H9 (cell line): ENCODE measurements at regions not wholly inside any gene's neighbourhood (a gene's known extent, or its start where the extent isn't known, plus 50 kb on each side); places are given as distances from the start of the nearest gene placed in this dataset.

Experiments
- DNase-seq: peaks from one replicate; pipeline ENCODE4 v3.0.0-alpha.2; 2017
- H2AFZ ChIP-seq: one replicate; pipeline ENCODE4 v1.6.1; 2013; ENCODE audit warnings: mild to moderate bottlenecking, low read length, control low read depth, moderate library complexity
- H2AK5ac ChIP-seq: 2 replicates; pipeline ENCODE4 v1.6.1; 2013; ENCODE audit warnings: low read length, control low read depth, mixed read lengths; ENCODE audit not compliant: insufficient read length
- H2BK120ac ChIP-seq: one replicate; pipeline ENCODE4 v1.6.1; 2013; ENCODE audit warnings: low read depth, mild to moderate bottlenecking, low read length, control low read depth, inconsistent platforms; ENCODE audit not compliant: poor library complexity, severe bottlenecking
- H2BK12ac ChIP-seq: 2 replicates; pipeline ENCODE4 v1.6.1; 2013; ENCODE audit warnings: low read length, control low read depth, mixed read lengths, low read depth; ENCODE audit not compliant: insufficient read length
- H2BK15ac ChIP-seq: 2 replicates; pipeline ENCODE4 v1.6.1; 2013; ENCODE audit warnings: low read depth, low read length, control low read depth
- H2BK20ac ChIP-seq: one replicate; pipeline ENCODE4 v1.6.1; 2013; ENCODE audit warnings: low read depth, mild to moderate bottlenecking, low read length, control low read depth, inconsistent platforms; ENCODE audit not compliant: poor library complexity, severe bottlenecking
- H2BK5ac ChIP-seq: 2 replicates; pipeline ENCODE4 v1.6.1; 2013; ENCODE audit warnings: low read length, control low read depth, mixed read lengths; ENCODE audit not compliant: insufficient read length
- H3K14ac ChIP-seq: 2 replicates; pipeline ENCODE4 v1.6.1; 2013; ENCODE audit warnings: low read length, control low read depth; ENCODE audit not compliant: insufficient read depth
- H3K18ac ChIP-seq: 2 replicates; pipeline ENCODE4 v1.6.1; 2013; ENCODE audit warnings: low read depth, mild to moderate bottlenecking, mixed read lengths, low read length, control low read depth; ENCODE audit not compliant: insufficient read length
- H3K23ac ChIP-seq: 2 replicates; pipeline ENCODE4 v1.6.1; 2013; ENCODE audit warnings: low read length, control low read depth, mixed read lengths, low read depth; ENCODE audit not compliant: insufficient read length
- H3K23me2 ChIP-seq: 2 replicates; pipeline ENCODE4 v1.6.1; 2013; ENCODE audit warnings: low read depth, mild to moderate bottlenecking, mixed read lengths, low read length, control low read depth; ENCODE audit not compliant: insufficient read length, poor library complexity, severe bottlenecking
- H3K27ac ChIP-seq: 2 replicates; pipeline ENCODE4 v1.5.1; 2013; ENCODE audit warnings: low read length, control low read depth, mixed read lengths, low read depth; ENCODE audit not compliant: insufficient read length
- H3K27me3 ChIP-seq: 2 replicates; pipeline ENCODE4 v1.6.1; 2013; ENCODE audit warnings: low read length, control low read depth, inconsistent platforms; ENCODE audit not compliant: insufficient read depth
- H3K4ac ChIP-seq: 2 replicates; pipeline ENCODE4 v1.6.1; 2013; ENCODE audit warnings: low read depth, mild to moderate bottlenecking, control low read depth, inconsistent platforms, low read length, moderate library complexity
- H3K4me1 ChIP-seq: 2 replicates; pipeline ENCODE4 v1.6.1; 2013; ENCODE audit warnings: low read length, control low read depth, inconsistent platforms; ENCODE audit not compliant: insufficient read depth
- H3K4me2 ChIP-seq: 2 replicates; pipeline ENCODE4 v1.6.1; 2013; ENCODE audit warnings: low read length, control low read depth, mixed read lengths; ENCODE audit not compliant: insufficient read length, insufficient read depth
- H3K56ac ChIP-seq: 2 replicates; pipeline ENCODE4 v1.6.1; 2013; ENCODE audit warnings: low read depth, mild to moderate bottlenecking, mixed read lengths, low read length, control low read depth; ENCODE audit not compliant: insufficient read length
- H3K79me1 ChIP-seq: 2 replicates; pipeline ENCODE4 v1.6.1; 2013; ENCODE audit warnings: low read depth, mild to moderate bottlenecking, moderate library complexity, low read length, control low read depth, inconsistent platforms; ENCODE audit not compliant: insufficient read depth, poor library complexity, severe bottlenecking
- H3K79me2 ChIP-seq: 2 replicates; pipeline ENCODE4 v1.6.1; 2013; ENCODE audit warnings: low read length, control low read depth, inconsistent platforms; ENCODE audit not compliant: insufficient read depth
- H3K9ac ChIP-seq: 2 replicates; pipeline ENCODE4 v1.6.1; 2013; ENCODE audit warnings: low read length, control low read depth, mixed read lengths; ENCODE audit not compliant: insufficient read length; ENCODE audit errors: extremely low read depth
- H3K9me3 ChIP-seq: one replicate; pipeline ENCODE4 v1.6.1; 2013; ENCODE audit warnings: low read depth, low read length, inconsistent platforms; ENCODE audit not compliant: control insufficient read depth
- H3T11ph ChIP-seq: one replicate; pipeline ENCODE4 v1.6.1; 2013; ENCODE audit warnings: mild to moderate bottlenecking, low read length, control low read depth, inconsistent platforms
- H4K20me1 ChIP-seq: one replicate; pipeline ENCODE4 v1.6.1; 2013; ENCODE audit not compliant: control insufficient read depth, insufficient read length, insufficient read depth
- H4K5ac ChIP-seq: 2 replicates; pipeline ENCODE4 v1.6.1; 2013; ENCODE audit warnings: low read depth, mild to moderate bottlenecking, mixed read lengths, low read length, control low read depth; ENCODE audit not compliant: insufficient read length
- H4K8ac ChIP-seq: replicated peaks from 2 replicates; pipeline ENCODE4 v1.6.1; 2013; ENCODE audit warnings: low read length, control low read depth, mixed read lengths, low read depth; ENCODE audit not compliant: insufficient read length
- H4K91ac ChIP-seq: 2 replicates; pipeline ENCODE4 v1.6.1; 2013; ENCODE audit warnings: low read depth, mild to moderate bottlenecking, moderate library complexity, mixed read lengths, low read length, control low read depth; ENCODE audit not compliant: insufficient read length
- H3K27ac Mint-ChIP-seq, 3 experiments: 2 replicates in 2 of 3; 3 replicates in 1 of 3; pipeline ENCODE4 v1.8.0; 2020 to 2021; ENCODE audit warnings: mixed read lengths in 3 of 3, mild to moderate bottlenecking in 1 of 3, moderate library complexity in 1 of 3
- H3K27me3 Mint-ChIP-seq: 2 replicates; pipeline ENCODE4 v1.8.0; 2021; ENCODE audit warnings: low read depth, mild to moderate bottlenecking, moderate library complexity, mixed read lengths
- H3K36me3 Mint-ChIP-seq, 3 experiments: 2 replicates in 2 of 3; 3 replicates in 1 of 3; pipeline ENCODE4 v1.8.0; 2020 to 2021; ENCODE audit warnings: low read depth in 3 of 3, mixed read lengths in 3 of 3; ENCODE audit not compliant: insufficient read depth in 1 of 3
- H3K4me1 Mint-ChIP-seq, 2 experiments: 2 replicates each; pipeline ENCODE4 v1.8.0; 2020; ENCODE audit warnings: mixed read lengths in 2 of 2
- H3K4me3 Mint-ChIP-seq, 2 experiments: 2 replicates in 1 of 2; 3 replicates in 1 of 2; pipeline ENCODE4 v1.8.0; 2020 to 2021; ENCODE audit warnings: mild to moderate bottlenecking in 2 of 2, mixed read lengths in 2 of 2, moderate library complexity in 1 of 2
- H3K9me3 Mint-ChIP-seq, 2 experiments: 2 replicates in 1 of 2; 3 replicates in 1 of 2; pipeline ENCODE4 v1.8.0; 2020; ENCODE audit warnings: mild to moderate bottlenecking in 2 of 2, mixed read lengths in 2 of 2, moderate library complexity in 1 of 2
- WGBS: extraction: QIAGEN DNeasy Blood & Tissue Kit; methylation state at CpG from one replicate; pipeline ENCODE4 v1.1.7; 2013; ENCODE audit warnings: missing lambda C conversion rate, low lambda C conversion rate, mixed read lengths; ENCODE audit not compliant: insufficient read length; ENCODE audit errors: extremely low coverage; 5-methylcytosine and 5-hydroxymethylcytosine counted together
- TF ChIP-seq, protein P1 (sequence below): fragments of 200-600 bp; sonication (generic); conservative IDR thresholded peaks from 3 replicates; pipeline ENCODE4 v1.8.0; 2021; ENCODE audit warnings: antibody characterized with exemption, mild to moderate bottlenecking

DNA sequence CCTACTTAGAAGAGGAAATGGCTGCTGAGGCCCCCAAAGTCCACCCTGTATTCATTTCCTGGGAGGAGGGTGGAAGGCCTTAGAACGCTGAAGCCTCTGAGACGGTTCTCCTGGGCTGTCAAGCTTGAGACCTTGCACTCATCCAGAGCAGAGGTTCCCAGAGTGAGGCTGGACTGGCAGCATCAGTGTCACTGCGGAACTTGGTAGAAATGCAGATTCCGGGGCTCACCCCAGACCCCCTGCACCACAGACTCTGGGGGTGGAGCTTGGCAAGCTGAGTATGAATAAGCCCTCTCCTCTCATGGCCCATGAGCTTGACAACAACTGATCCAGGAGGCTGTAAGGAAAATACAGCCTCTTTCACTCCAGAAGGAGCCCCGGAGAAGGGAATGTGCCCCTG, 218.3 kb downstream of the IRF8 start:
- Histone ChIP-seq H2BK20ac (no peak overlapping the region), H3K27ac (no peak overlapping the region), H3K18ac (no peak overlapping the region), H3K79me1 (no peaks in the 10 kb centered on the region), H3K4ac (no peak overlapping the region), H2BK5ac (no peak overlapping the region), H3K23me2 (no peaks in the 10 kb centered on the region), H3K23ac (no peak overlapping the region), H3K4me1 (no peaks in the 10 kb centered on the region; the same call in 1 of the 2 replicates), H3K9me3 (no peaks in the 10 kb centered on the region), H2BK15ac (no peak overlapping the region), H4K8ac (no peak overlapping the region), H4K91ac (no peak overlapping the region), H2AK5ac (no peak overlapping the region), H2AFZ (no peak overlapping the region), H3K79me2 (no peaks in the 10 kb centered on the region), H2BK12ac (no peak overlapping the region), H4K20me1 (peaks cover 2% of the 10 kb centered on the region), H4K5ac (no peak overlapping the region), H3K14ac (no peak overlapping the region), H3K56ac (no peak overlapping the region), H3K4me2 (no peak overlapping the region), H3K27me3 (no peaks in the 10 kb centered on the region), H2BK120ac (no peak overlapping the region), H3K9ac (no peak overlapping the region), H3T11ph (no peak overlapping the region)
- TF ChIP-seq, protein P1, sequence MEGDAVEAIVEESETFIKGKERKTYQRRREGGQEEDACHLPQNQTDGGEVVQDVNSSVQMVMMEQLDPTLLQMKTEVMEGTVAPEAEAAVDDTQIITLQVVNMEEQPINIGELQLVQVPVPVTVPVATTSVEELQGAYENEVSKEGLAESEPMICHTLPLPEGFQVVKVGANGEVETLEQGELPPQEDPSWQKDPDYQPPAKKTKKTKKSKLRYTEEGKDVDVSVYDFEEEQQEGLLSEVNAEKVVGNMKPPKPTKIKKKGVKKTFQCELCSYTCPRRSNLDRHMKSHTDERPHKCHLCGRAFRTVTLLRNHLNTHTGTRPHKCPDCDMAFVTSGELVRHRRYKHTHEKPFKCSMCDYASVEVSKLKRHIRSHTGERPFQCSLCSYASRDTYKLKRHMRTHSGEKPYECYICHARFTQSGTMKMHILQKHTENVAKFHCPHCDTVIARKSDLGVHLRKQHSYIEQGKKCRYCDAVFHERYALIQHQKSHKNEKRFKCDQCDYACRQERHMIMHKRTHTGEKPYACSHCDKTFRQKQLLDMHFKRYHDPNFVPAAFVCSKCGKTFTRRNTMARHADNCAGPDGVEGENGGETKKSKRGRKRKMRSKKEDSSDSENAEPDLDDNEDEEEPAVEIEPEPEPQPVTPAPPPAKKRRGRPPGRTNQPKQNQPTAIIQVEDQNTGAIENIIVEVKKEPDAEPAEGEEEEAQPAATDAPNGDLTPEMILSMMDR = no peak
- Mint-ChIP-seq H3K9me3 (no peaks in the 10 kb centered on the region), H3K4me1 (peaks cover 8 to 14% of the 10 kb centered on the region in 2 experiments), H3K4me3 (no peak overlapping the region), H3K27me3 (peaks cover 19% of the 10 kb centered on the region), H3K27ac (no peak overlapping the region), H3K36me3 (no peaks in the 10 kb centered on the region)
- DNase-seq = no peak
- no CpG with 5 or more reads among the region's 5 CpGs for WGBS
